ENCODE measurements at regions not wholly inside any gene's neighbourhood (a gene's known extent, or its start where the extent isn't known, plus 50 kb on each side); places are given as distances from the start of the nearest gene placed in this dataset.

- DNase-seq: no peak
These were observed 285.1 kb downstream of the TNS1 start for GRCh38 chr2:217717646-217718045.

GRCh38 chr2:217715484-217715883 is 287.3 kb downstream of the TNS1 start:
- DNase-seq: no peak

GRCh38 chr2:217714287-217714751 is 288.5 kb downstream of the TNS1 start:
- DNase-seq: no peak

GRCh38 chr2:217713395-217714286 is 289.2 kb downstream of the TNS1 start:
- peak; percentile 83 to 87 for DNase-seq

GRCh38 chr2:217712431-217712830 is 290.4 kb downstream of the TNS1 start:
- no peak for DNase-seq

GRCh38 chr2:217711188-217711587 is 291.6 kb downstream of the TNS1 start:
- no peak for DNase-seq

- DNase-seq: no peak
These were observed 292.5 kb downstream of the TNS1 start for GRCh38 chr2:217710211-217710765.

- no peak for DNase-seq
These were observed 293.2 kb downstream of the TNS1 start for GRCh38 chr2:217709478-217710210.

- DNase-seq: no peak
These were observed 295.6 kb downstream of the TNS1 start for GRCh38 chr2:217707131-217707611.

- no peak for DNase-seq
These were observed 296.3 kb downstream of the TNS1 start for GRCh38 chr2:217706513-217706912.

- DNase-seq: no peak
These were observed 296.7 kb downstream of the TNS1 start for GRCh38 chr2:217706095-217706494.

GRCh38 chr2:217705461-217705860 is 297.3 kb downstream of the TNS1 start:
- no peak for DNase-seq

- no peak for DNase-seq
These were observed 298.8 kb downstream of the TNS1 start for GRCh38 chr2:217703999-217704398.

- DNase-seq: no peak
These were observed 299.7 kb downstream of the TNS1 start for GRCh38 chr2:217703102-217703501.

GRCh38 chr2:217701622-217702021 is 301.2 kb downstream of the TNS1 start:
- no peak for DNase-seq

GRCh38 chr2:217698691-217699090 is 304.1 kb downstream of the TNS1 start:
- DNase-seq: no peak

GRCh38 chr2:217695033-217695520 is 307.7 kb downstream of the TNS1 start:
- DNase-seq: no peak

- no peak for DNase-seq
These were observed 308.5 kb downstream of the TNS1 start for GRCh38 chr2:217694291-217694690.

- no peak for DNase-seq
These were observed 309.4 kb downstream of the TNS1 start for GRCh38 chr2:217693363-217693762.

- no peak for DNase-seq
These were observed 310.7 kb downstream of the TNS1 start for GRCh38 chr2:217691920-217692666.

GRCh38 chr2:217691516-217691915 is 311.3 kb downstream of the TNS1 start:
- DNase-seq: no peak

GRCh38 chr2:217689053-217689452 is 313.7 kb downstream of the TNS1 start:
- no peak for DNase-seq

- DNase-seq: no peak
These were observed 314.3 kb downstream of the TNS1 start for GRCh38 chr2:217688494-217688893.
